Ectodermal cell (in vitro differentiated cells): ENCODE measurements at regions not wholly inside any gene's neighbourhood (a gene's known extent, or its start where the extent isn't known, plus 50 kb on each side); places are given as distances from the start of the nearest gene placed in this dataset.

Source experiments
- H3K27ac ChIP-seq: 2 replicates; pipeline ENCODE4 v1.7.0; 2013; ENCODE audit warnings: mild to moderate bottlenecking, low read depth, low read length; ENCODE audit not compliant: insufficient read depth, poor library complexity, severe bottlenecking
- H3K27me3 ChIP-seq: 2 replicates; pipeline ENCODE4 v1.7.0; 2013; ENCODE audit warnings: mild to moderate bottlenecking, low read length; ENCODE audit not compliant: insufficient read depth, control insufficient read depth, poor library complexity, severe bottlenecking
- H3K36me3 ChIP-seq: one replicate; pipeline ENCODE4 v1.7.0; 2013; ENCODE audit warnings: low read length; ENCODE audit not compliant: control insufficient read depth, insufficient read depth
- H3K4me1 ChIP-seq: one replicate; pipeline ENCODE4 v1.7.0; 2013; ENCODE audit warnings: low read length; ENCODE audit not compliant: control insufficient read depth, insufficient read depth
- H3K4me3 ChIP-seq: 2 replicates; pipeline ENCODE4 v1.7.0; 2013; ENCODE audit warnings: low read depth, low read length, control low read depth; ENCODE audit not compliant: insufficient read depth
- H3K9me3 ChIP-seq: 2 replicates; pipeline ENCODE4 v1.7.0; 2013; ENCODE audit warnings: mild to moderate bottlenecking, low read length, moderate library complexity; ENCODE audit not compliant: control insufficient read depth
- WGBS, 2 experiments: methylation state at CpG; one replicate each; pipeline ENCODE4 v1.1.7; 2013; ENCODE audit warnings: missing lambda C conversion rate in 2 of 2; 5-methylcytosine and 5-hydroxymethylcytosine counted together

DNA sequence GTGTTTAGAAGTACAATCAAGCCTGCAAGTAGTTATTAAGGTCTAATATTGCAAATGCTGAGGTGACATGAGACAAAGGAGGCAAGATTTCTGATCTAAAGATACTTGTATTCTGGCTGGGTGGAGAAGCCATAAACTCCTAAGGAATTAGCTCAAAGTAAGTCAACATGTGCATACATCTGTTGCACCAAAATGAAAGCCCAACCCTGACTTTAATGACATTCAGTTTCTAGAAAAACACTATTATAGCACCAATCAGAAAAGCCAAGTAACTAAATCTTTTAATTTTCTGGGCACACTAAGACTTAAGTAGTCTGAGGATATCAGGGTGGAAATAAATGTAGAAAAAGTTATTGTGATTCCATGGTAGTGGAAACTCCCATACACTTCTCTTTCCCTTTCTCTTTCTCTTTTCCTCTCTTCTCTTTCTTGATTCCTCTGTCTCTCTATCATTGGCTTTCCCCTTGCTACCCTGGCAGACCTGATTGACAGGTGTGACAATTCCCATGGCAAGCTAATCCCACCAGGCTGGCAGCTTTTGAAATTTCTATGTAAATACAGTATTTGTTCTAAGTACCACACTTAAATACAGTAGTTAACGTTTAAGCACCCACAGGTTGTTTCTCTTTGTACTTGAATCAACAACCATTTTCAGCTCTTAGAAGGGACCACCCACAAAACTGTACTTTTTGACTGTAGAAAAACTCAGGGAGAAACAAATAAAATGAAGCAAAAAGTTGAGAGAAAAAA is 528.4 kb upstream of the SEMA6D start:
- 0 to 6% methylated on average over 1 of the region's 1 CpG for WGBS, 2 experiments
- Histone ChIP-seq H3K27me3 (peaks cover 45% of the 10 kb centered on the region), H3K36me3 (no peaks in the 10 kb centered on the region), H3K4me3 (no peak overlapping the region), H3K9me3 (no peaks in the 10 kb centered on the region), H3K27ac (no peak overlapping the region), H3K4me1 (no peaks in the 10 kb centered on the region)

DNA sequence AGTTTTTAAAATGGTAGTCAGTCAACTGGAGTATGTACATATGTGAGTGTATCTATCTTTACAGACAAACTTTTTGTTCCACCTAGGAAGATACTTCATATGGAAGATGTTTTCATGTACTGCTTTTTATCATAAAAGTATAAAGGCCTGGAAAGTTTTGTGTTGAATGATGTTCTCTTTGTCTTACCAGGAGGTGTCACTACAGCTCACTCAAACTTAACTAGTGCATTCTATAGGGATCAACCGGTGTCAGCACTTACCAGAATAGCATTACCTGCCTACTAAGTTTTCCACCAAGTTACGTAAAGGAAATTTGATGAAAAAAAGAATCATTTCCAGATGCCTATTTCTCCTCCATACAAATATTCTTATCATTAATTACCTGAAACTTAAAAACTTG is 522.6 kb upstream of the SEMA6D start:
- Histone ChIP-seq H3K9me3 (no peaks in the 10 kb centered on the region), H3K36me3 (no peaks in the 10 kb centered on the region), H3K4me3 (no peak overlapping the region), H3K4me1 (no peaks in the 10 kb centered on the region), H3K27ac (no peak overlapping the region), H3K27me3 (peaks cover 5% of the 10 kb centered on the region)
- WGBS, 2 experiments, result 30 to 54% methylated on average over 2 of the region's 2 CpGs

DNA sequence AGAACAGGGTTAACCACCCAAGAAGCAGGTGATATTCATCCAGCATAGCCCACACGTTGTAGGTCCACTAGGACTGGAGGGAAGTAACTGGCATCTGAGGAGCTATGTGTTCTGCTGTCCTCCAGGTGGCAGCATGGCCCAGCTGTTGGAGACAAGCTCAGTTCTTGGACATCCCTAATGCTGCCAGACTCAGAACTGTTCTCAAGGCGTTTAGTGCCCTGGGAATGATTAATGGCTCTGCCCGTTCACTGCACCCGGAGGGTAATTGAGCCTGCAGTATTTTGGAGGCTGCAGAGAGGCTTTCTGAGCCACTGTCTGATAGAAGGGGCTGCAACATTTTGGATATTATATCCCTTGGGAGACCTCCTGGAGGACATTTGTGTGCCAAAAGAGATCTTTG is 521.3 kb upstream of the SEMA6D start:
- H3K36me3 ChIP-seq, result no peaks in the 10 kb centered on the region
- H3K4me1 ChIP-seq, result no peaks in the 10 kb centered on the region
- 5 to 10% methylated on average over 4 of the region's 4 CpGs for WGBS, 2 experiments
- no peak overlapping the region for H3K4me3 ChIP-seq
- no peaks in the 10 kb centered on the region for H3K27me3 ChIP-seq
- H3K9me3 ChIP-seq, result no peaks in the 10 kb centered on the region
- no peak overlapping the region for H3K27ac ChIP-seq

DNA sequence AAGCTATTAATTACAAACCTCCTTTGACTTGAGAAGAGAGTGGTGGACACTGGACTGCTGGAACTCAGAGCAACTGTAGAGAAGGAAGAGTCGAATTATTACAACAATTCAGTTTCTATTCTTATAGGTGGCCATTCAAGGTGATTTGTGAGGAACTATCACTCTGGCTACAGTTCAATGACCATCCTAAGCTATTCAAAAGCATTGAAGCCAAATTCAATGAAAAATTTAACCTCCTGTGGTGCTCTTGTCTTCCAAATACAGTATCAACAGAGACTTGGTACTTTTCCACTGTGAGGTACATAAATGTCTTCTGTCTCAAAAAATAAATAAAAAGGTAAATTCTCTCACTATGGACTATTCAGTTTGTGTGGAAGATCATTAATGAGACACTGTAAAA is 513.3 kb upstream of the SEMA6D start:
- Histone ChIP-seq H3K27ac (no peak overlapping the region), H3K36me3 (no peaks in the 10 kb centered on the region), H3K27me3 (no peaks in the 10 kb centered on the region), H3K9me3 (no peaks in the 10 kb centered on the region), H3K4me3 (no peak overlapping the region), H3K4me1 (peaks cover 9% of the 10 kb centered on the region)
- 71% methylated on average over 1 of the region's 1 CpG; no CpG with 5 or more reads in 1 of the 2 experiments for whole genome bisulfite sequencing, 2 experiments

DNA sequence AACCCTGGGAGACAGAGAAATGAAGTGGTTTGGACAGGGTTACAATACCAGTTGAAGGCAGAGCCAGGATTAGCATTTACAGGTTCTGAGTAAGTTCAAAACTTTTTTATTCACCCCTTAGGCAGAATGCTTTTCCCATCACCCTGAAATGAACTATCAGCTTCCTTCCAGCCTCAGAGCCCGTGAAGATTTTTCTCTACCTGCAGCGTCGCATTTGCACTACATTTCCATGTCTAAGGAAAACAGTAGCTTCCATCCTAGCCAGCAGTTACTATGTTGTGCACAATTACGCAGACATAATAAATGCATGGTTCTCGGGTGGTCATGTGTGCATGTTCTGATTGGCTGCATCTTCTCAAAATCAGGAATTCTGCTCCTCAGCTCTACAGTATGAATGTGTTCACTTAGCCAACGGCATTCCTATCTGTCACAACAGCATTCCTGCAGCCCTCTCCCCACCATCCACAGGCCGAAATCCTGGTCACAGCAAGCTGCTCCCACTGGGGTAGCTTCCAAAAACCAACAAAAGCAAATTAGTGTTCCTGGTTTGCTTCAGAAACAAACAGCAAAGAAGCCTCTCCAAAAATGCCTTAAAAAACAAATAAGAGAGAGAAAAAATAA is 510.8 kb upstream of the SEMA6D start:
- H3K4me3 ChIP-seq, result no peak overlapping the region
- peaks cover 9% of the 10 kb centered on the region for H3K4me1 ChIP-seq
- H3K27me3 ChIP-seq, result no peaks in the 10 kb centered on the region
- H3K27ac ChIP-seq, result no peak overlapping the region
- WGBS, 2 experiments, result 65% methylated on average over 7 of the region's 7 CpGs
- no peaks in the 10 kb centered on the region for H3K36me3 ChIP-seq
- H3K9me3 ChIP-seq, result no peaks in the 10 kb centered on the region

- Histone ChIP-seq H3K4me1 (peaks cover 4% of the 10 kb centered on the region), H3K9me3 (no peaks in the 10 kb centered on the region), H3K4me3 (no peak overlapping the region), H3K27ac (no peak overlapping the region), H3K36me3 (no peaks in the 10 kb centered on the region), H3K27me3 (no peaks in the 10 kb centered on the region)
- WGBS, 2 experiments, result 96 to 97% methylated on average over 3 of the region's 3 CpGs
Observed at GRCh38 chr15:47209591-47209990, 507.7 kb upstream of the SEMA6D start.

- Histone ChIP-seq H3K27ac (no peak overlapping the region), H3K27me3 (no peaks in the 10 kb centered on the region), H3K4me3 (no peak overlapping the region), H3K9me3 (no peaks in the 10 kb centered on the region), H3K4me1 (no peaks in the 10 kb centered on the region), H3K36me3 (no peaks in the 10 kb centered on the region)
- 89 to 95% methylated on average over 7 to 9 of the region's 9 CpGs for WGBS, 2 experiments
Observed at GRCh38 chr15:47212222-47213010, 504.9 kb upstream of the SEMA6D start.

DNA sequence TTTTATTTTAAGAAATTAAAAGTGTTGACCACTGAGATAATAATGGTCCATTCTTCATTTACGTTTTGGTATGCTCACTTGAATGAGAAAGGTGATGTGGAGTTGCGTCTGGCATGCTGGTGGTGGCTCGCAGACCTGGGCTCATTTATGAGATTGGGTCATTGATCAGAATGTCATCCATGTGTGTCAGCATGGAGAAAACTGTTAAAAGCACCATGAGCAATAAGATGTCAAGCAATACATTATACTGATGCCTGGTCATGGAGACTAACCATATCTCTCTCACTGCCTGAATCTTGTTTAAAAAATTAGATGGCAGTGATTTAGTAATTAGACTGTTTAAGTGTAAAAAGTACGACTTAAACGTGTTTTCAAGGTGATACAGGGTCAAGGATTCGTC is 503.4 kb upstream of the SEMA6D start:
- Histone ChIP-seq H3K4me3 (no peak overlapping the region), H3K4me1 (no peaks in the 10 kb centered on the region), H3K27me3 (no peaks in the 10 kb centered on the region), H3K9me3 (no peaks in the 10 kb centered on the region), H3K36me3 (no peaks in the 10 kb centered on the region), H3K27ac (no peak overlapping the region)
- 91 to 92% methylated on average over 6 of the region's 6 CpGs for WGBS, 2 experiments

DNA sequence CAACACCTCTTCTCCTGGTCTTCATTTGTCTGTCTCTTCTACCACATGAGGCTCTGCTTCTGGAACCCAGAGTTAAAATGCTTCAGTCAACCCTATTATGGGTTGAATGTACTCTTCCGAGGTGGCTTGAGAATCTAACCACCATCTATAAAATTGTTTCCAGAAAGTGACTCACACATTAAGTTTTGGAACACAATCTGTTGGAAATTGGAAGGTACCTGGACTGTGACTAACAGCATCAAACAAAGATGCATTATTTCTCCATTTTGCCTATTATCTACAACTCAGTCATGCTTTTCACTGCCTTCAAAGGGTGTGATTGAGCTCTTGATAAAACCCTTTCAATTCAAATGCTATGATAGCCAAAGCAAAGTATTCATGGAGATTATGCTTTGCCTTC is 499.0 kb upstream of the SEMA6D start:
- no peak overlapping the region for H3K27ac ChIP-seq
- no peaks in the 10 kb centered on the region for H3K4me1 ChIP-seq
- no peaks in the 10 kb centered on the region for H3K9me3 ChIP-seq
- no peaks in the 10 kb centered on the region for H3K36me3 ChIP-seq
- WGBS, 2 experiments, result 80 to 100% methylated on average over 1 of the region's 1 CpG
- no peak overlapping the region for H3K4me3 ChIP-seq
- no peaks in the 10 kb centered on the region for H3K27me3 ChIP-seq

- Histone ChIP-seq H3K27me3 (no peaks in the 10 kb centered on the region), H3K4me1 (no peaks in the 10 kb centered on the region), H3K4me3 (no peak overlapping the region), H3K9me3 (no peaks in the 10 kb centered on the region), H3K36me3 (no peaks in the 10 kb centered on the region), H3K27ac (no peak overlapping the region)
- WGBS, 2 experiments, result 89 to 100% methylated on average over 1 of the region's 1 CpG
Observed at GRCh38 chr15:47244361-47244760, 472.9 kb upstream of the SEMA6D start.
